Ovary (tissue), 7 donors: ENCODE measurements at regions not wholly inside any gene's neighbourhood (a gene's known extent, or its start where the extent isn't known, plus 50 kb on each side); places are given as distances from the start of the nearest gene placed in this dataset.

Experiments
- DNase-seq, 5 donors: peaks; one replicate each; pipeline ENCODE4 v3.0.0-alpha.2; 2019 to 2020
- H3K27ac ChIP-seq, 2 donors: fragments of 200-600 bp; one replicate each; pipeline versions ENCODE4 v1.5.1 to v1.8.0; 2019 to 2022
- H3K27me3 ChIP-seq: fragments of 200-600 bp; one replicate; pipeline ENCODE4 v1.8.0; 2022
- H3K36me3 ChIP-seq: fragments of 200-600 bp; sonication (generic); one replicate; pipeline ENCODE4 v1.5.1; 2019
- H3K4me1 ChIP-seq: one replicate; pipeline ENCODE4 v1.8.1; 2013; ENCODE audit warnings: mild to moderate bottlenecking, moderate library complexity; ENCODE audit not compliant: insufficient read depth
- H3K4me3 ChIP-seq: fragments of 200-600 bp; sonication (generic); one replicate; pipeline ENCODE4 v1.5.1; 2017
- H3K9me3 ChIP-seq, 2 donors: fragments of 200-600 bp in 1 of 2; sonication (generic) in 1 of 2; one replicate each; pipeline versions ENCODE4 v1.5.1 to v1.8.1; 2013 to 2019; ENCODE audit warnings: mild to moderate bottlenecking in 1 of 2, moderate library complexity in 1 of 2
- CTCF ChIP-seq, 3 donors: fragments of 450-650 bp in 2 of 3; fragments of 200-600 bp in 1 of 3; IDR thresholded peaks; one replicate each; pipeline versions ENCODE4 v1.5.1 to v1.8.0; 2016 to 2022; ENCODE audit warnings: antibody characterized with exemption in 3 of 3, mild to moderate bottlenecking in 1 of 3
- EP300 ChIP-seq: sonication (generic); formaldehyde crosslinking; IDR thresholded peaks from one replicate; pipeline ENCODE4 v1.6.1; 2017; ENCODE audit warnings: antibody characterized with exemption
- POLR2A ChIP-seq: fragments of 450-650 bp; IDR thresholded peaks from one replicate; pipeline ENCODE4 v1.6.1; 2017; ENCODE audit warnings: antibody characterized with exemption, mild to moderate bottlenecking, moderate library complexity
- WGBS, 3 donors: extraction: QIAGEN DNeasy Blood & Tissue Kit in 1 of 3; methylation state at CpG; one replicate each; pipeline versions ENCODE4 v1.1.5 to v1.1.7; 2013 to 2017; 5-methylcytosine and 5-hydroxymethylcytosine counted together
- intact Hi-C, 4 donors: fragments of 100-400 bp; cut with DNase I; formaldehyde crosslinking; loops; one replicate each; pipeline versions ENCODE4 v1.11.0 to v1.15.1; 2022 to 2023
- donor health status: DM: no; HTN: no; CAD: no; lungs with moderate emphysema.
- donor health status: DM: no; HTN: no; CAD: no.
- donor health status: Bipolar disorder and iron deficiency.
- donor health status: DM: no; HTN: no; CAD: no.
- donor health status: DM: yes; HTN: yes; CAD: no.

DNA sequence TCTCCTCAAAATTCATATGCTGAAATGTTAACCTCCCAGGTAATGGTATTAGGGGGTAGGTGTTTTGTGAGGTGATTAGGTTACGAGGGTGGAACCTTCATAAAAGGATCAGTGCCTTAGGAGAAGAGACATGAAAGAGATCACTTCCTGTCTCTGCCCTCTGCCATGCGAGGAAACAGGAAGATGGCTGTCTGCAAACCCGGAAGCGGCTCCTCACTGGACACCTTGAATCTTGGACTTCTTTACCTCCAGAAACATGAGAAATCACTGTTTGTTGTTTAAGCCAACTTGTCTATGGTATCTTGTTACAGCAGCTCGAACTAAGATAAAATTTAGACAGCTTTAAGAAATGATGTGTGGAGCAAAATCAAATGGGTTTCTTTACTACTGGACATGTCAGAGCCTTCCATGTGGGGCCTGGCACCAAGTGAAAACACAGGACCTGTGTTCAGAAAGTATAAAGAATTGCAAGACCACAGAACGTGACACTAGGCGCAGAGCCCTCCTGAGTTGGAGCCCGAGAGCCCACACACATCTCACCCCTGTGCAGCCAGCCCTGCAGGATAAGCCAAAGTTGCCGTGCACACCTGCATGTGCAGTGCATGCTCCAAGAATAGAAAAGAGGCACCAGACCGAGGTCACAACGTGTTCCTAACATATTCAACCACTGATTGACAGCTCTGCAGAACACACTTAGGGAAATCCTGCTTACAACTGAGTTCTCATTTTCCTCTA lies 112.5 kb upstream of the UQCRFS1 start:
- H3K27ac ChIP-seq: no peak overlapping the region
- TF ChIP-seq EP300 (no peak), POLR2A (no peak), CTCF (IDR thresholded peaks at IDR 0.05) (no peak)
- H3K27me3 ChIP-seq: no peaks in the 10 kb centered on the region
- H3K4me3 ChIP-seq: no peak overlapping the region
- DNase-seq: no peak
- WGBS, 3 donors: 63 to 69% (median 67%) methylated on average over 11 of the region's 11 CpGs
- H3K36me3 ChIP-seq: no peaks in the 10 kb centered on the region
- intact Hi-C loops: no loop called here
- no peaks in the 10 kb centered on the region for H3K4me1 ChIP-seq
- H3K9me3 ChIP-seq: no peaks in the 10 kb centered on the region

- Histone ChIP-seq H3K4me3 (no peak overlapping the region), H3K36me3 (no peaks in the 10 kb centered on the region), H3K27me3 (no peaks in the 10 kb centered on the region), H3K4me1 (no peaks in the 10 kb centered on the region), H3K9me3 (no peaks in the 10 kb centered on the region), H3K27ac (no peak overlapping the region)
- no peak for TF ChIP-seq CTCF (IDR thresholded peaks at IDR 0.05)
- no peak for TF ChIP-seq POLR2A
- intact Hi-C loops: no loop called here
- 49 to 58% (median 58%) methylated on average over 4 of the region's 4 CpGs for WGBS, 3 donors
- no peak for DNase-seq
Observed at GRCh38 chr19:29326351-29326750, 113.4 kb upstream of the UQCRFS1 start.

DNA sequence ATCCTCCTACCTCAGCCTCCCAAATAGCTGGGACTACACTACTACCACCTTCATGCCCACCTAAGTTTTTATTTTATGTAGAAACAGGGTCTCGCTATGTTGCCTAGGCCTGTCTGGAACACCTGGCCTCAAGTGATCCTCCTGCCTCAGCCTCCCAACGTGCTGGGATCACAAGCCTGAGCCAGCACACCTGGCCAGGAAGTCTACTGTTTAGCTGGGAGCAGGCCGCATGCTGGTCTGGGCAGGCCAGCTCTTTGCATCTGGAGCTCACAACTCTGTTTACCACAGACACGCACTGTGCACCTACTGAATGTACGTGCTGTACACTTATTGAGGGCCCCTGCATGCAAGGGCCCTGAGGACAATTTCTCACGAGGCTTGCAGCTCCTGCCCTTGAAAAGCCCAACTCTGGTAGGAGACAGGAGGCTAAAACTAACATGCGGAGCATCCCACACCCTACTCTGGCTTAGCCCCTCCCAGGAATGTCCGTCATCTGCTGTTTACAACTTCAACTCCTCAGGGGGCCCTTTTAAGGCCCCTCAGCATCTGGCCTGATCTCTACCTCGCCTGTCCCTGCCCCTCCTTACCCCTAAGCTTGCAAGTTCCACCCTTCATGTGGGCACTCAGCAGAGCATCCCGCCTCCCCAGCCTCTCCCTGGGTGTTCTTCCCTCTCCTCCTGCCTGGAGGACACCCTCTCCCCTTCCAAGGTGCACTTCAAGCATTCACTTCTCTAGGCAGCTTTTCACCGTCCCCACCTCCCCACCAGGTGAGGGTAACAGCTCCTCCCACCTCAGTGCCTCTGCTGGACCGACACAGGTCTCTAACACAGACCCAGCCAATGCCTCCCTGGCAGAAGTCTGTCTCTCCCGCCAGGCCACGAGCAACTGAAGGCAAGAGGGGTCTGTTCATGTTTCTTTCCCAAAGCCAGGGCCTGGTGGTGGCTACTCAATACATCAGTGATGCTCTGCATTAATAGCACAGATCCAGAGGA lies 114.2 kb upstream of the UQCRFS1 start:
- intact Hi-C loops: no loop called here
- 33 to 42% (median 40%) methylated on average over 14 of the region's 14 CpGs for WGBS, 3 donors
- TF ChIP-seq CTCF (IDR thresholded peaks at IDR 0.05): no peak
- no peak for TF ChIP-seq EP300
- no peak for TF ChIP-seq POLR2A
- DNase-seq: no peak
- H3K27me3 ChIP-seq: no peaks in the 10 kb centered on the region
- H3K36me3 ChIP-seq: no peaks in the 10 kb centered on the region
- no peak overlapping the region for H3K27ac ChIP-seq
- H3K4me1 ChIP-seq: no peaks in the 10 kb centered on the region
- no peaks in the 10 kb centered on the region for H3K9me3 ChIP-seq
- no peak overlapping the region for H3K4me3 ChIP-seq

DNA sequence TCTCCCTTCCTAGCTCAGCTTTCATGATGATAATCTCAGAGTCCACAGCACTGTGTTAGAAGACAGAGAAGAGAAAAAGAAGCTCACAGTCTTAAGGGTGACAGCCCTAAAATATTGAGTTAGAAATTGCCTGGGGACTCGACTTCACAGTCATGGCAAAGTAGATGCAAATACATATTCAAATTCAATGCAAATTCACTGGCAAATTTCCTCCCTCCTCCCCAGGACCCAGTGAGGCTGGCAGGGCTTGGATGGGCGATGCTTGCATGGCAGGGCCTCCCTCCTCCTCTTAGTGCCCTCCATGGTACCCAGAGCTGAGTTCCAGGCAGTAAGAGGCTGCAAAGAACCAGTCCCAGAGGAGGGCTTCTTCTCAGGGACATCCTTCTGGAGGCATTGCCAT lies 115.6 kb upstream of the UQCRFS1 start:
- H3K9me3 ChIP-seq: no peaks in the 10 kb centered on the region
- H3K4me3 ChIP-seq: no peak overlapping the region
- intact Hi-C loops: no loop called here
- no peaks in the 10 kb centered on the region for H3K4me1 ChIP-seq
- H3K27ac ChIP-seq: no peak overlapping the region
- no peak for TF ChIP-seq EP300
- no peak for TF ChIP-seq POLR2A
- no peak for TF ChIP-seq CTCF (IDR thresholded peaks at IDR 0.05)
- no peak for DNase-seq
- 39 to 61% (median 60%) methylated on average over 2 of the region's 2 CpGs for WGBS, 3 donors
- no peaks in the 10 kb centered on the region for H3K27me3 ChIP-seq
- no peaks in the 10 kb centered on the region for H3K36me3 ChIP-seq
